ENCODE measurements at regions not wholly inside any gene's neighbourhood (a gene's known extent, or its start where the extent isn't known, plus 50 kb on each side); places are given as distances from the start of the nearest gene placed in this dataset.

DNA sequence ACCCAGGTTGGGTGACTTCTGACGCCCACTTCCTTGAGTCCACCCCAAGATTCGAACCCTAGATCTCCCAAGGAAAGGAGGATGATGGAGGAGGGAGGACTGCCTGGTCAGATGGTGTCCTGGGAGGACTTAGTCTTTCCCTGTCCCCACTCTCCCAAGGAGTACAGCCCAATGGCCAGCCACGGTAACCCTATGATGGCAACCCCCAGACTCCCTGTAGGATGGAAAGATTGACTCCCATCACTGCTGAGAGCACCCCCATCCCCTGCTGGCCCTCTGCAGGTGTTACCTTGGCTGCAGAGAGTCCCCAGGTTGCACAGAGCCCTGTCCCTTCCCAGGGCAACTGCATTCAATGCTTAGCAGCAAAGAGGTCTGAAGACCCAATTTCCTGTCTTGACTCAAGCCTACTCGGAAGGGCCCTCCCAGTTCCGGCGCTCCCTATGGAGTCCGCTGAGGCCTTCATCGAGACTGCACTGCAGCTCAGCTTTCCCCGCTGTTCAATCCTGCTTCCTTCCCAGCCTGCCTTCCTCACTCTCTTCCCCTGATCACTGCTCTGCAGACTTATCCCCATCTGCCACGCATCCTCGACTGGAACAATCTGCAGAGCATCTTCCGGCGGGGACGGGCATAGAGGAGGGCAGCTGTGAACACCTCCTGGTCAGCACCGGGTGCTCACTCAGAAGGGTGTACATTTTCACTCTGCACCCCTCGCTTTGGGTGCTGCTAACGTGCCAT, 50.8 kb upstream of the OCM2 start:
- DNase-seq (ENCODE audit: extremely low spot score): no peak
- Histone ChIP-seq H3K4me1 (ENCODE audit: insufficient read depth) (no peaks in the 10 kb centered on the region), H3K36me3 (ENCODE audit: insufficient read depth) (no peaks in the 10 kb centered on the region), H3K4me3 (ENCODE audit: low read depth, low read length) (no peak overlapping the region), H3K27ac (ENCODE audit: low read depth) (no peak overlapping the region)
- WGBS: 90% methylated on average over 17 of the region's 17 CpGs

GRCh38 chr7:98046816-98047215, 56.8 kb upstream of the OCM2 start:
- Histone ChIP-seq H3K36me3 (ENCODE audit: insufficient read depth) (no peaks in the 10 kb centered on the region), H3K27ac (ENCODE audit: low read depth) (no peak overlapping the region), H3K4me3 (ENCODE audit: low read depth, low read length) (no peak overlapping the region), H3K4me1 (ENCODE audit: insufficient read depth) (no peaks in the 10 kb centered on the region)
- DNase-seq (ENCODE audit: extremely low spot score): no peak
- 57% methylated on average over 6 of the region's 6 CpGs for WGBS

GRCh38 chr7:98049034-98049433, 57.6 kb upstream of the LMTK2 start:
- DNase-seq (ENCODE audit: extremely low spot score): no peak

GRCh38 chr7:98051118-98051744, 55.4 kb upstream of the LMTK2 start:
- no peak overlapping the region for H3K27ac ChIP-seq (ENCODE audit: low read depth)
- no peak overlapping the region for H3K4me3 ChIP-seq (ENCODE audit: low read depth, low read length)
- WGBS: 18% methylated on average over 24 of the region's 24 CpGs
- H3K4me1 ChIP-seq (ENCODE audit: insufficient read depth): no peaks in the 10 kb centered on the region
- no peaks in the 10 kb centered on the region for H3K36me3 ChIP-seq (ENCODE audit: insufficient read depth)
- no peak for DNase-seq (ENCODE audit: extremely low spot score)

More at GRCh38 chr7:98049034-98049433, 57.6 kb upstream of the LMTK2 start:
- Histone ChIP-seq H3K27ac (ENCODE audit: low read depth) (no peak overlapping the region), H3K4me3 (ENCODE audit: low read depth, low read length) (no peak overlapping the region), H3K4me1 (ENCODE audit: insufficient read depth) (no peaks in the 10 kb centered on the region), H3K36me3 (ENCODE audit: insufficient read depth) (no peaks in the 10 kb centered on the region)
- 75% methylated on average over 9 of the region's 9 CpGs for WGBS

GRCh38 chr7:98054585-98054984, 52.1 kb upstream of the LMTK2 start:
- Histone ChIP-seq H3K4me3 (ENCODE audit: low read depth, low read length) (no peak overlapping the region), H3K36me3 (ENCODE audit: insufficient read depth) (no peaks in the 10 kb centered on the region), H3K4me1 (ENCODE audit: insufficient read depth) (no peaks in the 10 kb centered on the region), H3K27ac (ENCODE audit: low read depth) (no peak overlapping the region)
- no peak for DNase-seq (ENCODE audit: extremely low spot score)
- 80% methylated on average over 4 of the region's 4 CpGs for WGBS

- H3K36me3 ChIP-seq (ENCODE audit: insufficient read depth): no peaks in the 10 kb centered on the region
- WGBS: 71% methylated on average over 9 of the region's 9 CpGs
- H3K27ac ChIP-seq (ENCODE audit: low read depth): peak overlapping the region; percentile 27
- no peaks in the 10 kb centered on the region for H3K4me1 ChIP-seq (ENCODE audit: insufficient read depth)
- H3K4me3 ChIP-seq (ENCODE audit: low read depth, low read length): no peak overlapping the region
- DNase-seq (ENCODE audit: extremely low spot score): no peak
Observed at GRCh38 chr7:98056580-98056979, 50.1 kb upstream of the LMTK2 start.
